ENCODE measurements at regions not wholly inside any gene's neighbourhood (a gene's known extent, or its start where the extent isn't known, plus 50 kb on each side); places are given as distances from the start of the nearest gene placed in this dataset.

DNA sequence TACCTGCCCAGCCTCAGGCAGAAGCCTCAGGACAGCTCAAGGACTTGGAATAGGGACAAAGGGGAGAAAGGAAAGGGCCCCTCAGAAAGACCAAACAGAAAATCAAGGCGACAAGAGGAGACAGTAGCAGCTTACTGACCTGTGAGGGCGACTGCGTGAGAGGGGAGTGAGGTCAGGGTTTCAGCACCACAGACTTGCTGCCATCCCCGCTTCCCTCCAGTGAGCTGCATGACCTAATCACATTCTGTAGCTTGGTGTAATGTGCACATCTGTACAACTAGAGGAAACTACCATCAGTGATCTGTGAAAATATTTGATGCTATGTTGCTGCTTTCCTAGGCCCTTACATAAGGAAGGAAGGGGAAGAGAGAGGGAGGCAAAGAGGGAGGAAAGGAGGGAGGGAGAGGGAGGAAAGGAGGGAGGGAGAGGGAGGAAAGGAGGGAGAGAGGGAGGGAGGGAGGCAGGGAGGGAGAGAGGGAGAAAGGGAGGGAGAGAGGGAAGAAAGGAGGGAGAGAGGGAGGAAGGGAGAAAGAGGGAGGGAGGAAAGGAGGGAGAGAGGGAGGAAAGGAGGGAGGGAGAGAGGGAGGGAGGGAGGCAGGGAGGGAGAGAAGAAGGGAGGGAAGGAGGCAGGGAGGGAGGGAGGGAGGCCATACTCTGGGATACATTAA lies 404.9 kb upstream of the CDH5 start:
- no peak for DNase-seq (ENCODE audit: low read depth)

DNA sequence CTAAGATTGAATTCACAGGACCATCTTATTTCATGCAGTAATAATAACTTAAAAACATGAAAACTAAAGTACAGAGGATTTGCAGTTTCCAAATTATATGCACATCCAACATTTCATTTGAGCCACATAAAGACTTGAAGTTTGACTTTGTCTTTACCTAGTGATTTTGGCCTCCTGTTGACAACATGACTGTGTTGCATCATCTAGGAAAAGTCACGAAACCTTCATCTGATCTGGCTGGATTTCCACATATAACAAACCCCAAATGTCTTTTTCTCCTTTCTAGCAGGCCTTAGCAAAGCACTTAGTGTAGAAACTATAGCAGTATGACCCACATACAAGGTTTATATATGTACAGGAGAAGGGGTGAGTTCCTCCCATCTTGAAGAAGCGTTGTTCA lies 406.5 kb upstream of the CDH5 start:
- DNase-seq (ENCODE audit: low read depth): no peak

DNA sequence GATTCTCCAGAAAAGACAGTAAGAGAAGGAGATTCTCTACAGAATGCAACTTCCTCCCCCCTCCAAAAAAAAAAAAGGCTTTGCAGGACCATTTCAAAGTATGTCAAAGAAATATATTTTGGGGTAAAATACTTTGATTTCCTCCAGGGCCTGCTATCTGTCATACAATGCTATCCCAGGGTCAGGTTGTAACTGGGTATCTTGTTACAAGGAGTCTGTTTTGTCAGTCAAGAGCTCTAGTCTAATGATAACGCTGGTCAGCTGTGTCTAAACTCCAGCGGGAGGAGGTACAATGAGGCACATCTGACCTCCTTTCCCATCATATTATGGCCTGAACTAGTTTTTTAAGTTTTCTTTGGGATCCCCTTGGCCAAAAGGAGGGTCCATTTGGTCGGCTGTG lies 408.4 kb upstream of the CDH5 start:
- DNase-seq (ENCODE audit: low read depth): no peak

DNA sequence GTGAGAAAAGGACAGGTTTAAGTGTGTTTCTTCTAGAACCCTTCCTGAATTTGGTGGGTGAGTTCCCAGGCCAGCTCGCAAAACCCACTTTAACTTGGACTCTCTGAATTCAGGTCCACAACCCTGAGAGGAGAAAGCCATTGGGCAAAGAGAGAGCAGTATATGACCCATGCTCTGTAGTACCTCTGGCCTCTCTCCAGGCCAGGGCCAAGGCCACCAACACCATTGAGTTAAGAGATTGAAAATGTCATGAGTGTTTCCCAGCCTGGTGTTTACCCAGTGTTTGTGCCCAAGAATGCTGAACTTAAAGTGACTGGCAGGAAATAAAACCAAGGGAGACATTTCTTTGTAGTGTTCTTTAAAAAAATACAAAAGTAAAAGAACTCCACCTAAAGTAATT lies 410.4 kb upstream of the CDH5 start:
- no peak for DNase-seq (ENCODE audit: low read depth)

DNA sequence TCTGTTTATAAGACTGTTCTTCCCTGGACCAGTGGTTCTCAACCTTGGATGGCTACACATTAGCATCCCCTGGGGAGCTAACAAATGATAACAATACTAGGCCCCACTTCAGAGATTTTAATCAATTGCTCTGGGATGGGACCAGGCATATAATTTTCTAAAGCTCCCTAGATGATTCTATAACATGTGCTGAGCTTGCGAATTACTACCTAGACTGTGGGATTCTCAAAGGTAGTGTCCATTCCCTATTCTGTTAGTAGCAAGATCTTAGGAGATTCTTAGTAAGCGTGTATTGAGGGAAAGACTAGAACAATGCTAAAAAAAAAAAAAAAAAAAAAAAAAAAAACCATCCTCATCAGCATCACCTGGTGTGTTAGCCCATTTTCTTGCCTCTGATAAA lies 412.0 kb upstream of the CDH5 start:
- no peak for DNase-seq (ENCODE audit: low read depth)

DNA sequence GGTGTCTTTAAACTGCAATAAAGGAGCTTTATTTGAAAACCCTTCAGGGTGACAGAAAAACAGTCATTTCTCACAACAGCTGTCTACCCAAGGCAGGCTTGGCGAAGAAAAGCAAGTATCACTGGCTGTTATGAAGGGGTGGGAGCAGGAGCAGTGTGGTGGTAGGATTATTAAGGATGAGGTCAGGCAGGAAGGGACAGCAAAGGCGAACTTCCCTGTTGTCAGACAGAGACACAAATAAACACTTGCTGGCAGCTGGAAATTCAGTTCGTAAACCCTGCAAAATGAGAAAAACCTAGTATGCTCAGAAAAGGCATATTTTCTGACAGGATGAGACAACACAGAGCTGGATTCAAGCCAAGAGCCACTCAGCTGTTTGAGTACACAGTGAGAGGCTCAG lies 416.3 kb upstream of the CDH5 start:
- no peak for DNase-seq (ENCODE audit: low read depth)

DNA sequence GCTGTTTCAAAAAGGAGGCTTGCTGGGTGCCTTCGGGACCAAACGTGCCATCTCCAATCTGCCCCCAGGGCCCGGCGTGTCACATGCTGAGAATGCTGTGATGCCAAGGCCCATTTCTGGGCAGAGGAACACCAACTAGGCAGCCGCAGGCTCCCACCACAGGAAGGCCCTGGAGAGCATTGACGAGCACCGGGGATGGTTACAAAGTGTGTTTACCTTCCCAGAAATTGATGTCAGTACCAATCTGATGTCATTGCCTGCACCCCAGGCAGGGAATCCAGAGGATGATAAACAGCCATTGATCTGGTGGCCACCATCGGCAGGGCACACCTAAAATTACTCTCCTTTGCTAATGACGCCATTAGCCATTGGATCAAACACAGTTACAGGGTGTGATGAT lies 418.1 kb upstream of the CDH5 start:
- DNase-seq (ENCODE audit: low read depth): no peak

DNA sequence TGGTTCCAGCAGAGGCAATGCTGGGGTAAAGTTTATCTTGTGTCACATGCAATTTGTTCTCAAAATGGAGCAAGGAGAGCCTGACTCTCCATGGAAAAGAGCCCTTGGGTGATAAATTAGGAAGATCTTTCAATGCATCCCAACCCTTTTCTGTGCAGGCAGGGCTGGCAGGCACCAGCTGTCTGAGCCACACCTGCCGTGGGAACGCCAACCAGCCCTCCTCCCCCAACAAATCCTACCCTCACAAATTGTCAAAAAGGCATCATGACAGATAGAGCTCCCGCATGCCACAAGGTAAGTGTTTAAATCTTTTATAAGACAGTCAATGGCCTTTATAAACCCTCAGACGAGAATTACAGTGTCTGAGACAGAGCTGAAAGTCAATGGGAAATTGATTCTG lies 418.5 kb upstream of the CDH5 start:
- DNase-seq (ENCODE audit: low read depth): no peak

DNA sequence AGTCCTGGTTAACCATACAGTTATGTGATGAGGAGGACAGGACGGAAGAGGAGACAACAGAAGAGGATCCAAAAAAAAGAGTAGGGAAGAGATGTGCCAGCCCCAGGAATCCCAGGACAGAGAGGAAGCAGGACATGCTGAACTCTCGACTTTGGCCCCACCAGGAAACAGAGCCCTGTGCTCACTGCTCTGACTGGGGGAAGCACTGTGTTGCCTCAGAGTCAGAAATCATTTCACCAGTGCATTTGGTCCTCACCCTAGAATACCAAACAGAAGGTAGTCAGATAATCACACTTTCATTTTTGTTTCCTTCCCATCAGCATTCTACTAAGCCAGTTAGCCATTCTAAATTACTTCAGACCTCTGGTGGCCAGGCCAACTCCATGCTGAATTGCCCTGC lies 421.0 kb upstream of the CDH5 start:
- DNase-seq (ENCODE audit: low read depth): no peak

DNA sequence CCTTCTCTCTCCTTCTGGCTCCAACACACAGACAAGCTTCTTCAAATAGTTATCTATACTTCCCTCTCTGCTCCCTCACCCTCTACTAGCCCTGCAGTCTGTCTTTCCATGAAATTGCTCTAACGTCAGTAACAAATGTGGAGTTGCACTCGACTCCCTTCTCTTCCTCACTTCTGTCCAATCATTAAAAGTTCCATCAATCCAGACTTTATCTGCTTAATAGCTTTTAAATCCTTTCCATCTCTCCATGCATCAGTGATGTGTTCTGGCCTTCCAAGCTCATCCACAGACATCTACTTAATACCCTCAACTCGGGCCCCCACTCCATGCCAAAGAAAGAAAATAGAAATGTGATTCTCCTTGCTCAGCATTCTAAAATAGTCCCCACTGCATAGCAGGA lies 422.1 kb upstream of the CDH5 start:
- DNase-seq (ENCODE audit: low read depth): no peak

DNA sequence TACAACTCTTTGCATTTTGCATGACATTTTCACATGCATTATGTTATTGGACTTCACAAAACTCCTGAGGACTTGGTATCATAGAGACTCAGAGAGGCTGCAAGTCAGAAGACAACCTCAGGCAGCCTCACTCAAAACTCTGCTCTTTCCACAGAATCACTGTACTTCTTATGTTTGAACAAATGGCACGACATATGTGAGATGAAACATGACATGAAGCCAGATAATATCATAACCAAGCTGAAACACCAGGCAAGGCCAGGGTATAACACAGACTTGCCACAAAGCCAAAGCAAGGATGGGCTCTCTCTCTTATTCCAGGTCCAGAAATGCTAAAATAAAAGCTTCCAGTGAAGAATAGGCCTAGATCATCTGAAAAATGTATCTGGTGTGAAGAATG lies 425.8 kb upstream of the CDH5 start:
- no peak for DNase-seq (ENCODE audit: low read depth)

DNA sequence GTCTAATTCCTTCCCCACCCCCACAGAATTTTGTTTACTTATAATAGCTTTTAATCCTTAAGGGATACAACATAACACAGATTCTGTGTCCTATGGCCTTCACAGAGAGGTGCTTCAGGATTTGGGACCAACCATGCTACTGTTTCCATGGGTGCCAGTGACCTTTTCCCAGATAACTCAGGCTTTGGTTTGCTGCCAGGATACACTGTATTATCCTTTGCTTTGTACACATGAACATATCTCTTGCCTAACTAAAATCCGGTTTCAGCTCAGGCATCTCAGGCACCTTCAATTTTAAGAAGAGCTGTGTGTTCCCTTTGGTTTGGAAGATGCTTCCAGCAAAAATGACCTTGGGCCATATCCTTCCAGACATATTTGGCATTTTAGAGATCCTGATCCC lies 428.4 kb upstream of the CDH5 start:
- no peak for DNase-seq (ENCODE audit: low read depth)

DNA sequence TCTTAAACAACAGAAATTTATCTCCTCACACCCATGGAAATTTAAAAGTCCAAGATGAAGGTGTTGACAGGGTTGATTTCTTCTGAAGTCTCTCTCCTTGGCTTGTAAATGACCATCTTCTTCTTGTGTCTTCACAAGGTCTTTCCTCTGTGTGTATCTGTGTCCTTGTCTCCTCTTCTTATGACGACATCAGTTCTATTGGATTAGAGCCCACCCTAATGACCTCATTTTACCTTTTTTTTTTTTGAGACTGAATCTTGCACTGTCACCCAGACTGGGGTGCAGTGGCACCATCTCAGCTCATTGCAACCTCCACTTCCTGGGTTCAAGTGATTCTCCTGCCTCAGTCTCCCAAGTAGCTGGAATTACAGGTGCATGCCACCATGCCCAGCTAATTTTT lies 429.0 kb upstream of the CDH5 start:
- no peak for DNase-seq (ENCODE audit: low read depth)

DNA sequence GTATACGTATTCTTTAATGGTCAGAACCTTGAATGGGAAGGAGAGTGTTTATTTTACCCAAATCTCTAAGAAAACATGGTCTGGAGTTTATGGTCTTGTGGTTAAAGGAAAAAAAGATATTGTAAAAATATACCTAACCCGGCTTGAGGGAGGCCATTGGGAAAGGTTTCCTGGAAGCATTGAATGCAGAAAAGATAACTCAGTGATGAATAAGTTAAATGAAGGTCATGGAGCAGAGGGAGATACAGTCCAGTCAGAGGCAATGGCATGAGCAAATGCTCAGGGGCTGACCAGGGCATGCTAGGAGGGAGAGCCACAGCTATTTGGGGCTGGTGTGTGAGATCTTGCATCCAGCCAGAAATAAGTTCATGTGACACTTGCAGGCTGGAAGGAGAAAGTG lies 430.4 kb upstream of the CDH5 start:
- no peak for DNase-seq (ENCODE audit: low read depth)

DNA sequence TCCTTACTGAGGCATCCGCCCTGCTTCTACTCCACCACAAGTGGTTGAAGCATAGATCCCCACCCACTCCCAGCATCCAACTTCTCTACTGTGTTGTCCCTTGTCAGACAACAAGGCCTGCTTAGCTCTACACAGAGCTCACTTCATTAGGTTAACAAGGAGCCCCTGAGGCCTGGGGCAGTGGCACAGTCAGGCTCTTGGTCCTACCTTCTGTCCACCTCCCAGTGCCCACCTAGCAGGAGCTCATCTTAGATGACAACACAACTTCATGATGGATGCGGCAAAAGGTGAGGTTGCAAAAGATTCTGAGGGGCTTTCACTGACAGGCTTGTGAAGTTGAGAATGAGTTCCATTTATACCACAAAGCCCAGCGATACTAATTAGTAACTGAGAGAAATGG lies 432.0 kb upstream of the CDH5 start:
- DNase-seq (ENCODE audit: low read depth): no peak

DNA sequence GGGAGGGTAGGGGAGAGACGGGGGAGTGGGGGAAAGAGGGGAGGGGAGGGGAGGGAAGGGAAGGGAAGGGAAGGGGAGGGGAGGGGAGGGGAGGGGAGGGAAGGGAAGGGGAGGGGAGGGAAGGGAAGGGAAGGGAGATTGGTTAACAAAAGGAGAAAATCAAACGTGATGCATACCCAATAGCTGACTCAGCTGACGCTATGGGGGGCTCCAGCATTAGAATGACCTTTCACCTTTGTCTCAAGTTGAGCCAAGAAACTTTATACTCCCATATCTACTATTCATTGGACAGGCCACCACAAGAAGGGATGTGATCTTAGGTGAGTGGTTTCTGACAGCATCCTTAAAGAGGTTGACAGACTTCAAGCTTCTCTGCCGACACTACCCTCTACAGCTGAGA lies 432.8 kb upstream of the CDH5 start:
- no peak for DNase-seq (ENCODE audit: low read depth)

DNA sequence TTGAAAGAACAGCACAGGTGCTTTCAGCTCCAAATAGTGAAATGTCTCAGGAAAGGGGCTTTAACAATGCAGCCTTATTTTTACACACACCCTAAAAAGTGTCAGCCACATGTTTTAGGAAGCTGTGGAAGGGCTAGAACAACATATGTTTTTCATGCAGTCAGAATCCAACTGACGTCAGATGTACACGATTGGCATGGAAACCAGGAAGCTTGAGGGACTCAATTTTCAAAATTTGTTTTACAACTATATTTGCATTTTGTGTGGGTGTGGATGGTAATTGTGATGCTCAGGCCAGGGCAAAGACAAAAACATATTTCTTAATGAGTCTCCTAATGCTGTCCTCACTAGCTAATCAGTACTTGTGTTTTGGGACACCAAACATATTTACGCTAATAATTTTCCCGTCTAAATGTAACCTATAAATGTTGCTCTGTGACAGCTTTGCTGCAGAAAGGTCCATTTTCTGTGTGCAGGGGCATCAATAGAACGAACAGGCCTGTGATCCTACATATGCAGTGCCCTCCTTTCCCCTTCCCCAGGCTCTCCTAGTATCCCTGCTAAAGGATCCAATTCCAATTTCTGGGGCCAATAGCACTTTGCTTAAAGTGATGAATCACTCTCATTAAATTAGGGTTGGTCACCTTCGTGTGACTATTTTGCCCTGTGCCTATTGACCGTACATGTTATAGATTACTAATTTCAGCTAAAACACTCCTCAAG lies 434.0 kb upstream of the CDH5 start:
- DNase-seq (ENCODE audit: low read depth): no peak

DNA sequence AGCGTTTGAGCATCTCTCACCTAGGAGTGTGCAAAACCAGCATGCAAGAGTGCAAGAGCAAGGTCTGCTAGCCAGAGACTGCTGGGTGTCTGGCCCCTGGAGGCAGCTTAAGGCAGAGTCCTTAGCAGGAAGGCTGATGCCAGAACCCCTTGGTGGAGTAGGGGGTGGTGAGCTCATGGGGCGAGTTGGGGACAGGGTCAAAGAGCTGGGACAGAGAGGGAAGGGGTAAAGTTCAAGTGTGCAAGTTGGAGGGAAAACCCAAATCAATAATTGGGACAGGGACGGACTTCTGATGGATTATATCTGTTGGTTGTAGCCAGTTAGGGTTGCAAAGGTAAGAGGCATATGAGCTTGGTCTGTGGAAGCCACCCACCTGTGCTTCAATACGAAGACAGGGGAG lies 443.6 kb upstream of the CDH5 start:
- no peak for DNase-seq (ENCODE audit: low read depth)

DNA sequence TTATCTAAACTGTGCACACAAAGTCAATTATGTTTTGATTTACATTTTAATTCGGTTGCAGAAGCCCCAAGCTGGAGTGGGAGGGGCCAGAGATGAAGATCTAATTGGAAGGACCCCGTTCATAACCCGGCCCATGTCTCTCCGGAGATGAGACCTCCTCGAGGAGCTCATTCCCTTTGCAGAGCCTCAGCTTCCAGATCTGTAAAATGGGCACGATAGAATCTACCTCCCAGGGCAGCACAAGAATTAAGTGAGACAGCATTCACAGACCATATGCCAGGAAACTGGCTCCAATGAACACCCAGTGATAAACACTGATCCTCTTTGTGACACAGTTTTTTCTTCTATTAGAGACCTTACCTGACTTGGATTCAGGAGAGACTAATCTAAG lies 446.5 kb upstream of the CDH5 start:
- DNase-seq (ENCODE audit: low read depth): no peak

DNA sequence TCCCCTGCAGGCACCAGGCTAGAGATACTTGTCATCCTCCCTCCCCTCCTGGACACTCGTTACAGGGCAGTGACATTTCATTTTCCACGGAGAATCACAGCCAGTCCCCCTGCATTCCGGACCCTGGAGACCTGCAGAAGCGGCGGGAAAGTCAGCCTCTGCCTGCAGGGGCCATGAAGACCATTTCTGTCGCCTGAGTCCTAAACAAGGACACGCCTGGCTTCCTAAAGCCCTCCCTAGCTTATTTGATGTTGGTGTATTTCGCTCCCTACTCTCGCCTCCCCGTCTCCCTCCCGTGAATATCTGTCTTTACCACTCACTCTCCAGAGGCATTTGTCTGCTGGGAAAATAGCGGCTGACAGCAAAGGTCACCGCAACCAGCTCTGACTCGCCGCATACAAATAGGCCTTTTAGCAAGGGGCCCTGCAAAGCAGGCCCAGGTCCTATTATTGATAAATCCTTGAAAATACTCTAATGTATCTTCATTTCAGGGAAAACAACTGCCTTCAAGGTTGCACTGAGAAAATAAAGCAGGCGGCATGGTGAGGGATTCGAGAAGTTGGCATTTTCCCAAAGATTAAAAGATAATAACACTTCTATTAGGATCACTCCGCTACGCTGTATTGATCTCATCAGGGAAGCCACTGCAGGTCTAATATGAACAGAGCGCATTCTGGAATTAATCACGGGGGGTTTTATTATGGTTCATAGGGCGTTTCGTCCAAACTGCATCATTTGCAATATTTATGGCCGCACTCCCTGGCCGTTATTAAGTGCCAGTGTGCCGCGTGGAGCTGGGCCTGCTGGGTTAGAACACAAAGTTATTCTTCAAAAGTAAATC lies 447.1 kb upstream of the CDH5 start:
- no peak for DNase-seq (ENCODE audit: low read depth)

DNA sequence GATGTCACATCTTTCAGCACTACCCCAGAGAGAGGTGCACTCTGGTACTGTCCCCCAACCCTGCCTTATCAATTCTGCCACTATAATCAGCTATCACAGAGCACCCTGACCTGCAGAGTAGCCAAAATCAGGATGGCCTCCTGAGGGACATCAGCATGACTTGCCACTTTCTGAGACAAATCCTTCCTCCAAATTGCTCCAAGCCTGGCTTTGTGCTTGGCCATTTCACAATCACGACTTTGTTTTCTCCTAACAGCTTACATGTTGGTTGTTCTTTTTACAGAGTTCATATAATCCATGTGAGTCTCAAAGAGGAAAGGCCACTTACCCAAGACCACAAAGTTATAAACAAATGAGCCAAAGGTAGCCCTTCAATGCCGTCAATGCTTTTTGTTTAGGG lies 449.0 kb upstream of the CDH5 start:
- no peak for DNase-seq (ENCODE audit: low read depth)

DNA sequence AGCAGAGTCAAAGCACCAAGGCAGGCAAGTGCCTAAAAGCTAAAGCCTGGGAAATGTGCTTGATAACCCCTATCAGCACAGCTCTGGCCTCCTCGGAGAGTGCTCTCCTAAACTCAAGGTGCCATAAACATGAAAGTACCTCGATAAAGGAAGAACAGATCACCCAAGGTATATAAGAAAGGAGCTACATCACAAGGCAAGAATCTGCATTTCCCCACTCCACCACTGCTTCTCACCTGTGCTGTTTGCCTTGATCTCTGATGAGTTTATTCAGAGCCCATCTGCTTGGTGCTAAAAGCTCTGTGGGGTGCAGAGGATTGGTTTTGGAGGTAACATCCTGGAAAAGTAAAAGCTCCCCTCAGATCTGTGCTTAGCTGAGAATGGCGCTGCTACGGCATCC lies 449.5 kb upstream of the CDH5 start:
- DNase-seq (ENCODE audit: low read depth): no peak

DNA sequence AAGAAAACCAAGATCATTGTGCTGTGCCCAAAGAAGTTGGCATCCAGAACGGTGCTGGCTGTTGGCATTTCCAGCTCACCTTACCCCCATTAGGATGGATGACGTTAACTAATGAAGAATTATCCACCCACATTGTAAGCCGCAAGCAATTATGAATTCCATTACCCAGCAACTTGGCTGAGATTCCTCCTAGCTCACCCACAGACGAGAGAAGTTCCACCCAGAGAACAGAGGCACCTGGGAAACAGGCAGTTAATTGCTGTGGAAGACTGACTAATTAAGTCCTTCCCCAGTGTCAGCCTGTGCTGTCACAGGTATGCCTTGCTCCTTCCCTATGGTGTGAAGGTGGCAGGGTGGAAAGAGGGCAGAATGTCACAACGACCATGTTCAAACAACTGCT lies 456.2 kb upstream of the CDH5 start:
- no peak for DNase-seq (ENCODE audit: low read depth)
